Activated T-cell treated with anti-CD3 and anti-CD28 coated beads, Interleukin-2, amount 50 U/mL, for 72 hours (primary cell): ENCODE measurements at regions not wholly inside any gene's neighbourhood (a gene's known extent, or its start where the extent isn't known, plus 50 kb on each side); places are given as distances from the start of the nearest gene placed in this dataset.
"Not testable (repeated sequence)": the region's sequence is repeated elsewhere in the genome, so short reads cannot be mapped to it uniquely, and the experiment has no call there.

Experiments used
- ATAC-seq, 2 donors: fragments of 150-1000 bp; cut with Tn5 transposase; replicated peaks in 1 of 2; 2 replicates each; pipeline ENCODE4 v1.10.0; 2021; ENCODE audit warnings: moderate library complexity in 2 of 2, mild to moderate bottlenecking in 1 of 2
- DNase-seq, 2 donors: peaks; one replicate each; pipeline ENCODE4 v3.0.0; 2021 to 2022; ENCODE audit warnings: mixed read lengths in 1 of 2
- H3K27ac Mint-ChIP-seq: one replicate; pipeline ENCODE4 v1.8.0; 2022; ENCODE audit warnings: mild to moderate bottlenecking, moderate library complexity, mixed read lengths
- H3K27me3 Mint-ChIP-seq: one replicate; pipeline ENCODE4 v1.8.0; 2022; ENCODE audit warnings: low read depth, mixed read lengths
- H3K36me3 Mint-ChIP-seq, 2 donors: one replicate each; pipeline ENCODE4 v1.8.0; 2022; ENCODE audit warnings: mixed read lengths in 2 of 2, mild to moderate bottlenecking in 1 of 2; ENCODE audit not compliant: insufficient read depth in 2 of 2
- H3K4me1 Mint-ChIP-seq: one replicate; pipeline ENCODE4 v1.8.0; 2022; ENCODE audit warnings: low read depth, mixed read lengths
- H3K4me3 Mint-ChIP-seq, 2 donors: one replicate each; pipeline ENCODE4 v1.8.0; 2022; ENCODE audit warnings: mild to moderate bottlenecking in 2 of 2, mixed read lengths in 2 of 2, moderate library complexity in 2 of 2
- H3K9me3 Mint-ChIP-seq, 2 donors: one replicate each; pipeline ENCODE4 v1.8.0; 2022; ENCODE audit warnings: mixed read lengths in 2 of 2

DNA sequence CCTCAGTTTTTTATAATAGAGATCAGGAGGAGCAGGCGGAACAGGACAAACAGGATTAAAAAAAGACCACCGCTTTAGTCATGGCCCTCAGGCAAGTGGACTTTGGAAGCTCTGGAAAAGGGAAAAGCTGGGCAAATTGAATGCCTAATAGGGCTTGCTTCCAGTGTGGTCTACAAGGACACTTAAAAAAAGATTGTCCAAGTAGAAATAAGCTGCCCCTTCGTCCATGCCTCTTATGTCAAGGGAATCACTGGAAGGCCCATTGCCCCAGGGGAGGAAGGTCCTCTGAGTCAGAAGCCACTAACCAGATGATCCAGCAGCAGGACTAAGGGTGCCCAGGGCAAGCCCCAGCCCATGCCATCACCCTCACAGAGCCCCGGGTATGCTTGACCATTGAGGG, 175.5 kb downstream of the RAD51AP2 start:
- H3K9me3 Mint-ChIP-seq, DNase-seq, H3K27me3 Mint-ChIP-seq, H3K27ac Mint-ChIP-seq, H3K36me3 Mint-ChIP-seq, H3K4me3 Mint-ChIP-seq, ATAC-seq, H3K4me1 Mint-ChIP-seq: not testable (repeated sequence)

DNA sequence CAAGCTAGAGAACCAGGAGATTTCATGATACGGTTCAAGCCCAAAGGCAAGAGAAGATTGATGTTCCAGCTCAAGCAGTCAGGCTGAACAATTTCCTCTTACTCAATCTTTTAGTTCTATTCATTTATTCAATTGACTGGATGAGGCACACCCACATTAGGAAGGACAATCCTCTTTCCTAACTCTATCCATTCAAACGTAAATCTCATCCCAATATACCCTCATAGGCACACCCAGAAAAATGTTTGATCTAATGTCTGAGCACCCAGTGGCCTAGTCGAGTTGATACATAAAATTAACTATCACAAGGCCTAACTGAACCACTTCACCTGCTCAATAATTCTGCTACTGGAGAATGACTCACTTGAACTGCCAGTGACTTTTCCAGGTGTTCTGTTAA, 180.7 kb downstream of the RAD51AP2 start:
- H3K27ac Mint-ChIP-seq, result no peak overlapping the region
- H3K4me3 Mint-ChIP-seq, result no peak overlapping the region
- peaks cover 0 to 2% of the 10 kb centered on the region in 2 donors for H3K9me3 Mint-ChIP-seq

DNA sequence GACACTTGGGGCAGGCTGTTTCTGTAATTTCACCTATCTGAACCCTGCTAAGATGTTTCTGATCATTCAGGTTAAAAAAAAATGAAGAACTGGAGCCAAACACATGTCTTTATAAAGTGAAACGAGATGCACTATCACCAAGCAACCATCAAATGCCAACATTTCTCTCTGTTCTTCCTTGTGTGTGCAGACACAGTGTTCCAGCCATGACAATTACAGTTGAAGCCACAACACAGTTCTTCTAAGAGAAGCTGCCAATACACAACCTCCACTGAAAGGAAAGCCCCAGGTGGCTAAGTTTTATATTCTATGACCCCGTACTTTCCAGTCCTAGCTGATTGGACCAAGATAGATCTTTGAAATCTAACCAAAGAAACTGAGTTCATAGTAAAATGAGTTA, 181.8 kb downstream of the RAD51AP2 start:
- Mint-ChIP-seq H3K9me3 (peaks cover 0 to 2% of the 10 kb centered on the region in 2 donors), H3K36me3 (no peaks in the 10 kb centered on the region), H3K27ac (no peak overlapping the region), H3K4me1 (no peaks in the 10 kb centered on the region), H3K4me3 (no peak overlapping the region), H3K27me3 (no peaks in the 10 kb centered on the region)
- no peak for ATAC-seq
- no peak for DNase-seq

More for the DNA sequence above, 180.7 kb downstream of the RAD51AP2 start:
- no peak for DNase-seq
- H3K4me1 Mint-ChIP-seq, result no peaks in the 10 kb centered on the region
- ATAC-seq, result no peak
- no peaks in the 10 kb centered on the region for H3K36me3 Mint-ChIP-seq
- H3K27me3 Mint-ChIP-seq, result no peaks in the 10 kb centered on the region

DNA sequence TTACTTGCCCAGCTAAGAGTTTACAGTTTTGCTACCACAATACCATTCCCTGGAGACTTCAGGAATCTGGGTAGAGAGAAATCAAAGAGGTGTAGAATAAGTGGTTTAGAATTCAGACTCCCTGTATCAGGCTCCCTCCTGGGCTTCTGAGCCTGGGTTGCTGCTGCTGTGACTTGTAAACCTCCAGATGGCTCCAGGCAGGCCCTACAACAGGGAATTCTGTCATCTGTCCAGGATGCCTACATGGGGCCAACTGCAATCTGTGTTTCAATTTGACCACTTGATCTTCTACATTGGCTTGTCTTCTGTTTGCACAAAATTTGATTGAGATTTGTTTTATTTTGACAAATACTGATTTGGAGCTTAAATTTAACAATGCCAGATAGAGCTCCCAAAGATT, 183.9 kb downstream of the RAD51AP2 start:
- Mint-ChIP-seq H3K27ac (no peak overlapping the region), H3K4me3 (no peak overlapping the region), H3K36me3 (no peaks in the 10 kb centered on the region), H3K4me1 (no peaks in the 10 kb centered on the region), H3K9me3 (peaks cover 0 to 2% of the 10 kb centered on the region in 2 donors), H3K27me3 (no peaks in the 10 kb centered on the region)
- ATAC-seq (no peak), DNase-seq (no peak)

DNA sequence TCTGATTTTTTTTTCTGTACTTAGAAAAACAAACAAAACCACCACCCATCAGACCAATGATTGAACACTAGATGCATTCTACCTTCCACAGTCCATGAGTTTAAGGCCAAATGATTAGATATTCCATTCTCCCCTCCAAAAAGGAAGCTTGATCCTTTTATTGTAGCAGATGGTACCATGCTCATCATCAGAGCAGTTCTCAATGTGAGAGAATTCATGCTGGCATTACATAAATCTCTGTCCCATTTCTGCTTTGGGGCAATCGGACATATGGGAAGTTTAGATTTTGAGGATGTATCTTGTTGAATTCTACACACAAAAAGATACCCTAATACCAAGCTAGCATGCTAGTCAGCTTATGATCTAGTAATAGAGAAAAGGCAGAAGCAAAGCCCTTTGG, 186.6 kb downstream of the RAD51AP2 start:
- Mint-ChIP-seq H3K27me3 (no peaks in the 10 kb centered on the region), H3K36me3 (no peaks in the 10 kb centered on the region), H3K4me3 (no peak overlapping the region), H3K27ac (no peak overlapping the region), H3K4me1 (no peaks in the 10 kb centered on the region), H3K9me3 (peaks cover 0 to 4% of the 10 kb centered on the region in 2 donors)
- ATAC-seq (no peak), DNase-seq (no peak)

DNA sequence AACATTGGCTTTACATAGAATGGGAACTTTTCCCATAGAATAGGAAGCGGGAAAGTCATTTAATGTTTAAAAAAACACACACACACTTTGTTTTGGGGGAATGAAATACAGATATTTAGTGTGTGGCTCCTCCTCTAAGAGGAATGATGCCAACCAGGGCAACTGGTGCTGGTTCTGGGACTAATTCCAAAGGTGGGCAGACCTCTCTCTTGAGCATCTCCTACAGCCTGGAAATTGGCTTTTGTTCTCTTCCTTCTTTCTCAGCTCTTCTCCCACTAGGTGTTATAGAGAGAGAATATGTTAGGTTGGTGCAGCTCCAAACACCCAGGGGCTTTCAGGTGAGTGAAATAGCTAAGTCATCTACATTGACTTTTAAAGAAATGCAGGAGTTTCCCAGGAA, 190.1 kb downstream of the RAD51AP2 start:
- no peak overlapping the region for H3K27ac Mint-ChIP-seq
- ATAC-seq (no peak), DNase-seq (no peak)
- H3K36me3 Mint-ChIP-seq, result no peaks in the 10 kb centered on the region
- no peaks in the 10 kb centered on the region for H3K27me3 Mint-ChIP-seq
- no peak overlapping the region for H3K4me3 Mint-ChIP-seq
- H3K4me1 Mint-ChIP-seq, result no peaks in the 10 kb centered on the region
- H3K9me3 Mint-ChIP-seq, result peaks cover 0 to 6% of the 10 kb centered on the region in 2 donors

DNA sequence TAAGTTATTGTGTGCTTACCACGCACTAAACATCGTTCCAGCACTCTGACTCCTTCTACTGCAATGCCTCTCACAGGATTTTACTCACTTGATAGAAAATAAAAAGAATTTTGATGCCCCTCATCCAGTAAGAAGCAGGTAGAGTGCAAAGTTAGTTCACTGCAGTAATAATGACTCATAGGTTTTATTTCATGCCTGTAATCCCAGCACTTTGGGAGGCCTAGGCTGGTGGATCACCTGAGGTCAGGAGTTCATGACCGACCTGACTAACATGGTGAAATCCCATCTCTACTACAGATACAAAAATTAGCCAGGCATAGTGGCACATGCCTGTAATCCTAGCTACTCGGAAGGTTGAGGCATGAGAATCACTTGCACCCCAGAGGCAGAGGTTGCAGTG, 190.6 kb downstream of the RAD51AP2 start:
- Mint-ChIP-seq H3K4me1 (no peaks in the 10 kb centered on the region), H3K36me3 (no peaks in the 10 kb centered on the region), H3K9me3 (peaks cover 0 to 6% of the 10 kb centered on the region in 2 donors)

DNA sequence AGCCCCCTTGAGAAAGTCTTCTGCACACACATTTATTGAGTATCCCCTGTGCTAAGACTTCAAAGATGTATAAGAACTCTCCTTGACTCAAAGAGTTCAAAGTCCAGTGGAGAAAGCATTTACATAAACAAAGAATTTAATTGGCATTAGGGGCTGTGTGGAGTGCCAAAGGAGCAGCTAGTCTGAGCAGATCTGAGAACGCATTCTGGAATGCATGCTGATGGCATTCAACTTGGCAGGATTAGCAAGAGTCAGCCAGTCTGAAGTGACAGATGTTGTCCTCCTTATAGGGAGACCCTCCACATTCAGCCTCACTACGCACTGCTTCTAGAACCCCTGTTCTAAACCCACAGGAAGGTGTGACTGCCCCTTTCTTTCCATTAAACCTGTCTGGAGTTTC, 191.5 kb downstream of the RAD51AP2 start:
- Mint-ChIP-seq H3K9me3 (peaks cover 0 to 8% of the 10 kb centered on the region in 2 donors), H3K27me3 (no peaks in the 10 kb centered on the region)

More for the DNA sequence above, 190.6 kb downstream of the RAD51AP2 start:
- ATAC-seq (no peak), DNase-seq (no peak)
- no peak overlapping the region for H3K27ac Mint-ChIP-seq
- no peak overlapping the region for H3K4me3 Mint-ChIP-seq
- no peaks in the 10 kb centered on the region for H3K27me3 Mint-ChIP-seq

DNA sequence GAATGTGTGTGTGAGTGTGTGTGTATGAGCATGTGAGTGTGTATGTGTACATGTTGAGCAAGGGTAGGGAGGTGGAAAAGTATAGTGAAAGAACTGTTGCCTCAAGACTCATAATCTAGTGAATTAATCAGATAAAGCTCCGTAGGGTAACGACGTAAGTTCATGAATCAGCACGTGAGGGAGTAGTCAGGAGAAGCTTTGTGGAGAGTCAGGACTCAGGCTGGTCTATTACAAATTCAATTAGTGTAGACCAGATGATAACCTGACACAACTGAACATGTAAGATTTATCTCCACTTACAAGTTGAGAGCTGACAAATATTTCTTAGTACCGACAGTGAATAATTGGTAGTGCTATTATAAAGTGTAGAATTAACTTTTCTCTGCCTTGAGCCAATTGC, 194.5 kb downstream of the RAD51AP2 start:
- Mint-ChIP-seq H3K4me3 (no peak overlapping the region), H3K27me3 (no peaks in the 10 kb centered on the region), H3K4me1 (no peaks in the 10 kb centered on the region), H3K27ac (no peak overlapping the region), H3K9me3 (peaks cover 0 to 8% of the 10 kb centered on the region in 2 donors), H3K36me3 (no peaks in the 10 kb centered on the region)
- no peak for ATAC-seq
- DNase-seq, result no peak

More for the DNA sequence above, 191.5 kb downstream of the RAD51AP2 start:
- ATAC-seq (no peak), DNase-seq (no peak)
- no peak overlapping the region for H3K4me3 Mint-ChIP-seq
- no peak overlapping the region for H3K27ac Mint-ChIP-seq
- no peaks in the 10 kb centered on the region for H3K36me3 Mint-ChIP-seq
- no peaks in the 10 kb centered on the region for H3K4me1 Mint-ChIP-seq

DNA sequence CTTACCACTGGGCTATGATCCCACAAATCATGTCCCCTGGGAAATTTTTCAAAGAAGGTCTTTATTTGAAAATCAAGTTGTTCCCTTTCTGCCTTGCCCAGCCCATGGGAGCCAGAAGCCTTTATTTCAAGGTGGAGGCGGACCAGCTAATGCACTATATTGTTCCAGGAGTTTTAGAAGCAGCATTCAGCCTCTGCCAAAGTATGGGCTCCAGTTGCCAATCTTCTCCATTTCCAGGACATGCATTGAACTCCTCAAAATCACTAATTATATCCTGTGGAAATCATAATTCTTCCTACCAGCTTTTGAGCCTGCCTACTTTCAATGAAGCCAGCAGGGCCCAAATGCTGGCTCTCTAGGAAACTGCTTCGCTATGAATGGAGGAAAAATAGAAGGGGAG, 195.8 kb downstream of the RAD51AP2 start:
- peaks cover 0 to 8% of the 10 kb centered on the region in 2 donors for H3K9me3 Mint-ChIP-seq
- no peaks in the 10 kb centered on the region for H3K27me3 Mint-ChIP-seq
- H3K4me3 Mint-ChIP-seq, result no peak overlapping the region
- ATAC-seq, result no peak
- no peak for DNase-seq
- no peak overlapping the region for H3K27ac Mint-ChIP-seq
- H3K4me1 Mint-ChIP-seq, result no peaks in the 10 kb centered on the region
- no peaks in the 10 kb centered on the region for H3K36me3 Mint-ChIP-seq

DNA sequence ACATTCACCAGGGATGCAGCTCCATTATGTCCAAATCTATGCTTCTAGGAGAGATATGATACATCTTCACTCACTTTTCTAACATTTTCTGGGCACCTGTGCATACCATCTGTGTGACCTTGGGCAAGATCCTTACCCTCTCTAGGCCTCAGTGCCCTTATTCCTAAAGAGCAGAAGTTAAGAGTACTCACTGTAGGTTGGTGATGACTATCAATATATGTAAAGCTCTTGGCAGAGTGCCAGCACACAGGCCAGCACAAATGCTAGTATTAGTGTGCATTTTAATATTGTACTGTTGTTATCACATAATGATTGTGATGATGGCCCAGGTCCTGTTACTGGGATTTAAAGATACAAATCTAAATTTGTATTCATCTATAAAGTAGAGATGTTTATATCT, 199.2 kb downstream of the RAD51AP2 start:
- no peak overlapping the region for H3K27ac Mint-ChIP-seq
- H3K27me3 Mint-ChIP-seq, result peaks cover 8% of the 10 kb centered on the region
- ATAC-seq (no peak), DNase-seq (no peak)
- no peak overlapping the region for H3K4me3 Mint-ChIP-seq
- no peaks in the 10 kb centered on the region for H3K36me3 Mint-ChIP-seq
- no peaks in the 10 kb centered on the region for H3K4me1 Mint-ChIP-seq
- peaks cover 0 to 5% of the 10 kb centered on the region in 2 donors for H3K9me3 Mint-ChIP-seq

DNA sequence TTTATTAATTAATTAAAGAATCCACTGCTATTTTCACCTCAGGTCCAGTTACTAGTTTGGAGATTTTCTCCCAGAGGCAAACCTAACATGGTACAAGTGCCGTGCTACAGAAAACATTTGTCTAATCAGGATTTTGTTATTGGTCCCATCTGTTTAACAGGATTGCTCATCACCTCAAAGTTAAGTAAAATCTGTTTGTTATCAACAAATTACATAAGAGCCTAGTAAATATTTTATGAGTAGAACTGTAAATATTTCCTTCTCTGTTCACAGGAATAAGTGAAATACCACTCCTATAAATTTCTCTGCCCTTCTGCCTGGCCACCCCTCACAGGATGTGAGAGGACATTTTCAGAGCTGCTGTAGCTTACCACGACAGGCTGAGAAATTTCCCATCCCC, 200.2 kb downstream of the RAD51AP2 start:
- ATAC-seq, result no peak
- Mint-ChIP-seq H3K4me1 (no peaks in the 10 kb centered on the region), H3K9me3 (peaks cover 0 to 2% of the 10 kb centered on the region in 2 donors), H3K4me3 (no peak overlapping the region), H3K36me3 (no peaks in the 10 kb centered on the region), H3K27me3 (peaks cover 8% of the 10 kb centered on the region), H3K27ac (no peak overlapping the region)
- DNase-seq, result no peak

DNA sequence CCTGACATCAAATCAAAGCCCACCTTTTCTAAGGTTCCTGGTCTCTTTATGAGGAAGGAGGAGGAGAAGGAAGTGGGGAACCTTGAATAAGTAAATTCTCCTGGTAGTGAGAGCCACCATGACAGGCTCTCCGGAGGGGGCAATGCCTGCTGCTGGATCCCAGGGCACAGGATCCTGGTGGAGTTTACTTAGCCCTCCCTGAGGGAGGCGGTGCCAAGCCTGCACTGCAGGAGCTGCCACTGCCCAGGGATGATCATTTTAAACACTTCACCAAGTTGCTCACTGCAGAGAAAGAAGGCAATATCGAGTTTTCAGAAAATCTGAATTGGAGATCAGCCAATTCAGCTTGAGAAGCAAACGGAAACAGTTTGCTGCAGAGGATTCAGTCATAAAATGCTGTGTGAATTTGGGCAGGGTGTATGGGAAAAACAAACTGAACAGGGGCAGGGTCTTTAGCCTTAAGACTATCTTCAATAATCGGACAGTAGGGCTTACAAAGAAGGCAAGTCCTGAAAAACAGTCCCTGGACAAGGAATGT, 200.7 kb downstream of the RAD51AP2 start:
- H3K36me3 Mint-ChIP-seq, result no peaks in the 10 kb centered on the region
- peaks cover 10% of the 10 kb centered on the region for H3K27me3 Mint-ChIP-seq
- no peak overlapping the region for H3K4me3 Mint-ChIP-seq
- peaks cover 1% of the 10 kb centered on the region for H3K4me1 Mint-ChIP-seq
- H3K27ac Mint-ChIP-seq, result no peak overlapping the region
- H3K9me3 Mint-ChIP-seq, result peaks cover 0 to 2% of the 10 kb centered on the region in 2 donors
- ATAC-seq, result no peak
- no peak for DNase-seq

DNA sequence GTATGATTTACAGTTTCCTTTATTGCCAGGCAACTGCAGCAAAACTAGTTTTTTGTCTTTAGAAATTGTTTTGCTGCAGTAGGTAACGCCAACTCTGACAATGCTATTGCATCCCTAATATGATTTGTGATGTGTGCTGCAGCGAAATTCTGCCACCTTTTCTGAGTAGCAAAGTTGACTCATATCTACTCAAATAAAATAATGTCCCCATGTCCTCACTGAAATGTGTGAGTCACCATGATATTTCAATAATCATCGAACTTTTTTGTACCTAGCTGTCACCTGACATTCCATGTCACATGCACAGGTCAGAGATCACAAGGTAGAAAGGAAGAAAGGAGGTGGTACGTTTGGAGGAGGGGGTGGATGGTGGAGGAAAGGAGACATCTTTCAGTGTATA, 205.0 kb downstream of the RAD51AP2 start:
- DNase-seq (no peak), ATAC-seq (no peak)
- Mint-ChIP-seq H3K27me3 (peaks cover 22% of the 10 kb centered on the region), H3K36me3 (no peaks in the 10 kb centered on the region), H3K27ac (no peak overlapping the region), H3K4me3 (no peak overlapping the region), H3K4me1 (peaks cover 16% of the 10 kb centered on the region), H3K9me3 (peaks cover 0 to 2% of the 10 kb centered on the region in 2 donors)
